Activated T-cell treated with anti-CD3 and anti-CD28 coated beads for 1 hour (primary cell): ENCODE measurements at regions not wholly inside any gene's neighbourhood (a gene's known extent, or its start where the extent isn't known, plus 50 kb on each side); places are given as distances from the start of the nearest gene placed in this dataset.

Experiments
- DNase-seq: peaks from one replicate; pipeline ENCODE4 v3.0.0-alpha.2; 2020; ENCODE audit warnings: low read depth

DNA sequence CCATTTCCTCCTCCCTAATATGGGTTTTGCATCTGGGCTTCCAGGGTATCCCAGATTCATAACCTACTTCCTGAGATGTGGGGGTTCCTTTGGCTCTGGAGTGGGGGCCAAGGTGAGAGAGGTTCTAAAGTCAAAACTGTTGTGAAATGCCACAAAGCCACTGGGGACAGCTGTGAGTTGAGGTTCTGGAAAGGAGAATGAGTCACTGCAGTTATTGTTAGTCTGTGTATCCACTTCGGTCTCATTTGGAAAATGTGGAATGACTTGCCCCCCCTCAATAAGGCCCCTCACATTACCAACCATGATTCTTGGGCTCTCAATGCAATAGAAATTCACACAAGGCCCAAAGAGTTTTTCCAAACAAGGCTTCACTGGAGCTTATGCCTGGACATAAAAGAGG lies 51.1 kb upstream of the LGALSL start:
- no peak for DNase-seq

DNA sequence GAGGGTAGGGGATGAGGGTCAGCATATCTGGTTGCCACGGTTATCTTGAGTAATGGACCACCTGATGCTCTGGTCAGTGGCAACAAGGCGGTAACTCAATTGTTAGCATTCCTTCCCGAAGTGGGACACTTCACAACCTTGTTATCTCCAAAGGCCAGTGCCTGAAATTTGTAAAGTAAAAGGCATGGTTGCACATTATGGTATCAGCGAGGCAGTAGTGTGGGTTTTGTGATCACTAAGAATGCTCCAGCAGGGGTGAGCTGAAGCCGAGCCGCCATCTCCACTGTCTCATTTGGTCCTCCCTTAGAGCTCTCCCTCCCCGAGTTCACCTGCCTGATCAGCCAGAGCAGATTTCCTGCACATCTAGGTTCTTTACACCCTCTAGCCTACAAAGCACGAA lies 50.5 kb upstream of the LGALSL start:
- no peak for DNase-seq

DNA sequence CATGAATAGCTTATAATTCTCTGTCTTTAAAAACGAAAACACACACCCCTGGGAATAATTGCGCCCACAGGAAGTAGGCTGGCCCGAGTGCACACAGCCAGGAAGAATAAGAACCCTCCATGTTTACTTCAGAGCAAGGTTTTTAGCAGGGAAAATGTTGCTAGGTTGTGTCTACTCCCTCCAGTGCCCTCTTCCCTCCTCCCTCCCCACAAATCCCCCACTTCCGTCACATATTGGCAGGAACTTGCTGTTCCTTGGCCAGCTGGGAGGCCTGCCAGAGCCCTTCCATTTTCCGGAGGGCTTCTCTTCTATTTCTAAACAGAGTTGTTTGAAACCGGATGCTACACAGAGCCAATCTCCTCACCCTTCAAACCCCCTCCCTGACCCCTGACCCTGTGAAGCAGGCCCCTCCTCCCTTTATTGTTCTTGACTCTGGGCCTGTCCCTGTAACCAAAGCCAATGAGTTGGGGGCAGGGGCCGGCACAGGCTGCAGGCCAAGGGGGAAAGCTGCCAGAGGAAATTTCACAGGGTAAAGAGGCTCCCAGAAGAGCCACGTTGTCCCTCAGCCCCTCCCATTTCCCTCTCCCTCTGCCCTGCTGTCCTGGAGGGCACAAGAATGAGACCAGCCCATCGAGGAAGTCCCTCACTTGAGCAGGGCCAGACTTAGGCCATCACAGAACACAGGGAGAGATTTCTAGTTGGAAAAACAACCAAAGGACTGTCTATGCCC lies 49.8 kb upstream of the LGALSL start:
- no peak for DNase-seq
